ENCODE measurements at regions not wholly inside any gene's neighbourhood (a gene's known extent, or its start where the extent isn't known, plus 50 kb on each side); places are given as distances from the start of the nearest gene placed in this dataset. TPM values are rescaled to one million over a fixed set of nuclear protein-coding genes. Genes with fewer than 3 reads are reported as not detected.
"Not testable (repeated sequence)": the region's sequence is repeated elsewhere in the genome, so short reads cannot be mapped to it uniquely, and the experiment has no call there.

- H3K36me3 Mint-ChIP-seq, H3K27me3 Mint-ChIP-seq, CTCF ChIA-PET, H3K27ac Mint-ChIP-seq, DNase-seq, H3K4me1 Mint-ChIP-seq, H3K4me3 Mint-ChIP-seq, ATAC-seq: not testable (repeated sequence)
- peaks cover 11% of the 10 kb centered on the region for H3K9me3 Mint-ChIP-seq (ENCODE audit: low read depth)
Observed at GRCh38 chr21:23153842-23154241, 2155.6 kb downstream of the NCAM2 start.

- ATAC-seq (no peak), DNase-seq (no peak)
- CTCF ChIA-PET = no interaction called here
- Mint-ChIP-seq H3K9me3 (ENCODE audit: low read depth) (peaks cover 11% of the 10 kb centered on the region), H3K27ac (no peak overlapping the region), H3K4me1 (no peaks in the 10 kb centered on the region), H3K36me3 (no peaks in the 10 kb centered on the region), H3K27me3 (no peaks in the 10 kb centered on the region), H3K4me3 (no peak overlapping the region)
Observed at GRCh38 chr21:23155281-23155680, 2157.1 kb downstream of the NCAM2 start.

GRCh38 chr21:23160914-23161313 lies 2162.7 kb downstream of the NCAM2 start:
- no peak overlapping the region for H3K4me3 Mint-ChIP-seq
- no peaks in the 10 kb centered on the region for H3K36me3 Mint-ChIP-seq
- H3K4me1 Mint-ChIP-seq = no peaks in the 10 kb centered on the region
- ATAC-seq (no peak), DNase-seq (no peak)
- H3K27ac Mint-ChIP-seq = no peak overlapping the region
- CTCF ChIA-PET = no interaction called here
- peaks cover 3% of the 10 kb centered on the region for H3K9me3 Mint-ChIP-seq (ENCODE audit: low read depth)
- no peaks in the 10 kb centered on the region for H3K27me3 Mint-ChIP-seq

GRCh38 chr21:23162198-23162946 lies 2164.2 kb downstream of the NCAM2 start:
- Mint-ChIP-seq H3K4me1 (no peaks in the 10 kb centered on the region), H3K36me3 (no peaks in the 10 kb centered on the region), H3K9me3 (ENCODE audit: low read depth) (no peaks in the 10 kb centered on the region), H3K27me3 (no peaks in the 10 kb centered on the region), H3K4me3 (no peak overlapping the region), H3K27ac (no peak overlapping the region)
- DNase-seq (no peak), ATAC-seq (no peak)
- CTCF ChIA-PET = no interaction called here

Small RNAs in the stretch of these regions (microRNA-seq; reads per million reads assigned to microRNA genes)
- gene MIR6130 = not detected

Data from activated CD8-positive, alpha-beta memory T cell treated with anti-CD3 and anti-CD28 coated beads, Interleukin-2, amount 10 ng/mL, durations not matched to agents 7 days and 5 days (primary cell).